ENCODE measurements at regions not wholly inside any gene's neighbourhood (a gene's known extent, or its start where the extent isn't known, plus 50 kb on each side); places are given as distances from the start of the nearest gene placed in this dataset.
A peak's percentile ranks its signal among the peaks of the same experiment; 100 is the strongest.

DNA sequence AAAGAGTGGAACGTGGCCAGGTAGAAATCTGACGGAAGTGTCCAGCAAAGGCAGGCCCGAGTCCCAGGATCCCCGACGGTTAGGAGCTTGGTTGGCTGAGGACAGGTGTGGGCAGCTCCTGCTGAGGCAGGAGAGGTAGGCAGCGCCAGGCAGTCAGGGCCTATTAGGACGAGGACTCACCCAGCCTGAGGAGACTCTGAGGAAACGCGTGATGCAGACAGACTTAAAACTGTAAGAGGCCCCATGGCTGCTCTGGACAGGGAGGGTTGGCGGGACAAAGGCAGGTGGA, 255.7 kb upstream of the SFSWAP start:
- Mint-ChIP-seq H3K4me3 (peak overlapping the region; percentile 41), H3K27me3 (ENCODE audit: insufficient read depth, low read depth) (peaks cover 17% of the 10 kb centered on the region), H3K4me1 (peaks cover 30% of the 10 kb centered on the region), H3K36me3 (no peaks in the 10 kb centered on the region), H3K27ac (no peak overlapping the region), H3K9me3 (peaks cover 4% of the 10 kb centered on the region)
- no peak overlapping the region for H3K27ac ChIP-seq
- no peaks in the 10 kb centered on the region for H3K27me3 ChIP-seq
- H3K4me2 ChIP-seq: no peak overlapping the region
- H3K4me1 ChIP-seq: no peaks in the 10 kb centered on the region
- no peaks in the 10 kb centered on the region for H3K79me2 ChIP-seq (ENCODE audit: low read depth)
- peak overlapping the region; percentile 96 for H2AFZ ChIP-seq (replicated peaks)
- DNase-seq (ENCODE audit: low spot score): no peak
- no peak overlapping the region for H3K4me3 ChIP-seq
- H3K9me3 ChIP-seq (ENCODE audit: low read depth): peaks cover 6% of the 10 kb centered on the region
- no peaks in the 10 kb centered on the region for H4K20me1 ChIP-seq (ENCODE audit: low read depth)
- TF ChIP-seq EZH2 (IDR thresholded peaks at IDR 0.05): no peak
- H3K9ac ChIP-seq: no peak overlapping the region
- H3K36me3 ChIP-seq: no peaks in the 10 kb centered on the region
- H3F3A ChIP-seq (ENCODE audit: low read depth): no peaks in the 10 kb centered on the region

DNA sequence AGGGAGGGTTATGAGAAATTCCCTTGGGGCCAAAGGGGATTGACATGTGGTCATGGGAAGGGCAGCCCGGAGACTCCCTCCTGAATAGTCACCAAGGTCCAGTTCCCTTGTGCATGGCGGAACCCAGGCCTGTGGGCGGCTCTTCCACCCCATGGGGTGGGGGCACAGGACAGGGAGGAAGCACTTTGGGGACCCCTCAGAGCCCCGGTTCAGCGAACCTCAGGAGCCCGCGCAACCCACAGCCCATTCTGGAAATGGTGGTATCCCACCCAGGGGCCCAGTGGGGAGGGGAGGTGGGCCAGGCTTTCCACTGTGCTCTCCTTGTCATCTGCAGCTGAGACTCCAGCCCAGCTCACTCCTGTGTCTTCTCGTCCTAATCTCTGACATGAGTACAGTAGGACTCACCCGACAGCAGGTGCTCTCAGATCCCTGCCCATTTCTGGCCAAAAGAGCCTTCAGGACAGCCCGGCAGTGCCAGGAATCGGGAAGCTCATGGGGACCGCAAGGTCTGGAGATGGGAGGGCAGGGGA, 255.2 kb upstream of the SFSWAP start:
- Mint-ChIP-seq H3K4me1 (peaks cover 35% of the 10 kb centered on the region), H3K27ac (no peak overlapping the region), H3K4me3 (no peak overlapping the region), H3K36me3 (no peaks in the 10 kb centered on the region), H3K9me3 (peaks cover 4% of the 10 kb centered on the region), H3K27me3 (ENCODE audit: insufficient read depth, low read depth) (peaks cover 20% of the 10 kb centered on the region)
- H3K4me2 ChIP-seq: no peak overlapping the region
- TF ChIP-seq, protein P1, sequence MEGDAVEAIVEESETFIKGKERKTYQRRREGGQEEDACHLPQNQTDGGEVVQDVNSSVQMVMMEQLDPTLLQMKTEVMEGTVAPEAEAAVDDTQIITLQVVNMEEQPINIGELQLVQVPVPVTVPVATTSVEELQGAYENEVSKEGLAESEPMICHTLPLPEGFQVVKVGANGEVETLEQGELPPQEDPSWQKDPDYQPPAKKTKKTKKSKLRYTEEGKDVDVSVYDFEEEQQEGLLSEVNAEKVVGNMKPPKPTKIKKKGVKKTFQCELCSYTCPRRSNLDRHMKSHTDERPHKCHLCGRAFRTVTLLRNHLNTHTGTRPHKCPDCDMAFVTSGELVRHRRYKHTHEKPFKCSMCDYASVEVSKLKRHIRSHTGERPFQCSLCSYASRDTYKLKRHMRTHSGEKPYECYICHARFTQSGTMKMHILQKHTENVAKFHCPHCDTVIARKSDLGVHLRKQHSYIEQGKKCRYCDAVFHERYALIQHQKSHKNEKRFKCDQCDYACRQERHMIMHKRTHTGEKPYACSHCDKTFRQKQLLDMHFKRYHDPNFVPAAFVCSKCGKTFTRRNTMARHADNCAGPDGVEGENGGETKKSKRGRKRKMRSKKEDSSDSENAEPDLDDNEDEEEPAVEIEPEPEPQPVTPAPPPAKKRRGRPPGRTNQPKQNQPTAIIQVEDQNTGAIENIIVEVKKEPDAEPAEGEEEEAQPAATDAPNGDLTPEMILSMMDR (IDR thresholded peaks at IDR 0.05): no peak
- TF ChIP-seq EZH2 (IDR thresholded peaks at IDR 0.05) (no peak), EZH2phosphoT487 (IDR thresholded peaks at IDR 0.05) (no peak)
- H3K9ac ChIP-seq: no peak overlapping the region
- H3K36me3 ChIP-seq: no peaks in the 10 kb centered on the region
- no peak overlapping the region for H3K4me3 ChIP-seq
- no peaks in the 10 kb centered on the region for H3K27me3 ChIP-seq
- no peaks in the 10 kb centered on the region for H3K4me1 ChIP-seq
- peaks cover 6% of the 10 kb centered on the region for H3K9me3 ChIP-seq (ENCODE audit: low read depth)
- H4K20me1 ChIP-seq (ENCODE audit: low read depth): no peaks in the 10 kb centered on the region
- H3K27ac ChIP-seq: no peak overlapping the region
- no peak for DNase-seq (ENCODE audit: low spot score)
- H2AFZ ChIP-seq (replicated peaks): no peak overlapping the region
- no peaks in the 10 kb centered on the region for H3F3A ChIP-seq (ENCODE audit: low read depth)
- H3K79me2 ChIP-seq (ENCODE audit: low read depth): no peaks in the 10 kb centered on the region

DNA sequence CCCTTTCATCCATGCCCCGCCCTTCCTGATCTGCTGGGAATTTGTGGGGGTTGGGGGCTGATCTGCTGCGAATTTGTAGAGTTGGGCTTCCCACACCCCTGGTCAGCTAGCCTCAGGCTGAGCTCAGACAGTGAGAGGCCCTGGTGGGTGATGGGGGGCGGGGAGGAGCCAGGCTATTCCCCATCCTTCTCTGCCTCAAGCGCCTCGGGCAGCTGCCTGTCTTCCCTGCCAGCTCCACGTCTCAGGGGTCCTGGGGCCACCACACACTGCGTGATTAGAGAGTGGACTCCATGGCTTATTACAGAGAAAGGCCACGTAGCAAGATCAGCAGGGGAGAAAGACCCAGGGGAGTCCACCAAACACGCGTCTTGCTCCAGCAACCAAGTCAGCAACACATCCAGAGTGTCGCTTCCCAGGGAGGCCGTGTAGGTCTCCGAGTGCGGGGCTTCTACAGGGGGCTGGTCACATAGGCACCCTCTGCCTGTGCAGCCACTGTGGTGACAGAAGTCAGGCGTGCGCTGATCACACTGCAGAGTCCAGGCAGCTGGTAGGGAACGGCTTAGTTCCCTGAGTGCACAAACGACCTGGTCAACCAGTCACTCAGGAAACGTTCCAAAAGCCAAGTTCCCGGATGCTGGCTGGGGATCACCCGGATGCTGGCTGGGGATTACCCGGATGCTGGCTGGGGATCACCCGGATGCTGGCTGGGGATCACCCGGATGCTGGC, 254.4 kb upstream of the SFSWAP start:
- H3K9ac ChIP-seq: no peak overlapping the region
- H3K27ac ChIP-seq: no peak overlapping the region
- Mint-ChIP-seq H3K36me3 (no peaks in the 10 kb centered on the region), H3K27me3 (ENCODE audit: insufficient read depth, low read depth) (peaks cover 20% of the 10 kb centered on the region), H3K9me3 (peaks cover 4% of the 10 kb centered on the region), H3K4me3 (no peak overlapping the region), H3K4me1 (peaks cover 35% of the 10 kb centered on the region), H3K27ac (peak overlapping the region; percentile 37)
- no peaks in the 10 kb centered on the region for H3F3A ChIP-seq (ENCODE audit: low read depth)
- no peaks in the 10 kb centered on the region for H3K27me3 ChIP-seq
- H4K20me1 ChIP-seq (ENCODE audit: low read depth): no peaks in the 10 kb centered on the region
- no peak overlapping the region for H3K4me3 ChIP-seq
- peaks cover 6% of the 10 kb centered on the region for H3K9me3 ChIP-seq (ENCODE audit: low read depth)
- no peak overlapping the region for H3K4me2 ChIP-seq
- no peaks in the 10 kb centered on the region for H3K4me1 ChIP-seq
- no peak overlapping the region for H2AFZ ChIP-seq (replicated peaks)
- TF ChIP-seq, protein P1 (IDR thresholded peaks at IDR 0.05): no peak
- TF ChIP-seq EZH2 (IDR thresholded peaks at IDR 0.05) (no peak), EZH2phosphoT487 (IDR thresholded peaks at IDR 0.05) (no peak)
- no peak for DNase-seq (ENCODE audit: low spot score)
- H3K36me3 ChIP-seq: no peaks in the 10 kb centered on the region
- H3K79me2 ChIP-seq (ENCODE audit: low read depth): no peaks in the 10 kb centered on the region

DNA sequence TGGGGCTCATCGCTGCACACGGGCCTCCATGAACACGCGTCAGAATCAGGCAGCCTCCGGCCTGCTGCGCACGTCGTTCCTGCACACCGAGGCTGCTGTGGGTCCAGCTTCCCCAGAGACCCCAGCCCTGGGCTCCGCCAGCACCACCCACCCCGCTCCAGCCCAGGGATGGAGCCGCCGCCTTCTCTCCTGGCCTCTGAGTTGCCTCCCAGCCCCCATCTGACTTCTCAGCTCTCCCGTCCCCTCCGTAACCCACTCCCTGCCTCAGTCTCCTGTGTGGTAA, 253.9 kb upstream of the SFSWAP start:
- H3K79me2 ChIP-seq (ENCODE audit: low read depth): no peaks in the 10 kb centered on the region
- no peak overlapping the region for H3K4me3 ChIP-seq
- no peak overlapping the region for H2AFZ ChIP-seq (replicated peaks)
- H3K4me2 ChIP-seq: no peak overlapping the region
- Mint-ChIP-seq H3K27me3 (ENCODE audit: insufficient read depth, low read depth) (peaks cover 20% of the 10 kb centered on the region), H3K4me3 (no peak overlapping the region), H3K9me3 (peaks cover under 1% of the 10 kb centered on the region), H3K4me1 (peaks cover 35% of the 10 kb centered on the region), H3K27ac (peak overlapping the region; percentile 69), H3K36me3 (no peaks in the 10 kb centered on the region)
- no peak for DNase-seq (ENCODE audit: low spot score)
- H3K27me3 ChIP-seq: no peaks in the 10 kb centered on the region
- no peaks in the 10 kb centered on the region for H3K4me1 ChIP-seq
- H3F3A ChIP-seq (ENCODE audit: low read depth): no peaks in the 10 kb centered on the region
- no peak overlapping the region for H3K9ac ChIP-seq
- no peaks in the 10 kb centered on the region for H3K36me3 ChIP-seq
- TF ChIP-seq, protein P1 (IDR thresholded peaks at IDR 0.05): no peak
- TF ChIP-seq EZH2 (IDR thresholded peaks at IDR 0.05) (no peak), EZH2phosphoT487 (IDR thresholded peaks at IDR 0.05) (no peak)
- H3K9me3 ChIP-seq (ENCODE audit: low read depth): peaks cover 2% of the 10 kb centered on the region
- H3K27ac ChIP-seq: no peak overlapping the region
- H4K20me1 ChIP-seq (ENCODE audit: low read depth): no peaks in the 10 kb centered on the region
